ENCODE measurements at regions not wholly inside any gene's neighbourhood (a gene's known extent, or its start where the extent isn't known, plus 50 kb on each side); places are given as distances from the start of the nearest gene placed in this dataset.

DNA sequence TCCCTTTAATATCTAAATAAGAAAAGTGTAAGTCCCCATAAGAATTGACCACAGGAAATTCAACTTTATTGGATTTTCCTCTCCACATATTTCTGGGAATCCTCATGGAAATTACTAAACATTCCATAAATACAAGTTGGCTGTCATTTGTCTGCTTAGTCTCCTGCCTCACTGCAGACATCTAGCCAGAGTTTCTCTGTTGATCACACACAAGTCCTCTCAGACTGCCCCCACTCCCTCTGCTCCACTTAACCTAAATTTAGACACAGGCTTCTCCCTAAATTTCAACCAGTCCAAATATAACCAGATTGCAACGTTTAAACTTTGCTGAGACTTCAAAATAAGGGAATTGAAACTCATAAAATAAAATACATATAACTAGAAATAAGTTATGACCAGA, 982.1 kb downstream of the DTWD2 start:
- TF ChIP-seq CTCF (conservative IDR thresholded peaks at IDR 0.05 in 1 of 2, IDR thresholded peaks at IDR 0.05 in 1 of 2; ENCODE audit: extremely low read depth in 1 of 2, insufficient read depth in 1 of 2, low read depth in 1 of 2, low read length in 2 of 2), result no peak
- no peak for TF ChIP-seq EZH2 (IDR thresholded peaks at IDR 0.05; ENCODE audit: borderline replicate concordance, low read length)

All from mammary epithelial cell (primary cell).